Right cardiac atrium (tissue), 5 donors: ENCODE measurements at regions not wholly inside any gene's neighbourhood (a gene's known extent, or its start where the extent isn't known, plus 50 kb on each side); places are given as distances from the start of the nearest gene placed in this dataset.

Experiments
- ATAC-seq, 2 donors: fragments of 200-7000 bp; cut with Tn5 transposase; one replicate each; pipeline versions ENCODE4 v1.8.0 to v1.9.1; 2020; ENCODE audit warnings: moderate library complexity in 2 of 2, mild to moderate bottlenecking in 1 of 2
- DNase-seq, 3 donors: peaks; one replicate each; pipeline ENCODE4 v3.0.0-alpha.2; 2020
- H3K27ac ChIP-seq: one replicate; pipeline ENCODE4 v1.5.1; 2013; ENCODE audit warnings: mild to moderate bottlenecking, low read length, control low read depth, moderate library complexity
- H3K27me3 ChIP-seq: one replicate; pipeline ENCODE4 v1.6.1; 2013; ENCODE audit not compliant: control insufficient read depth, insufficient read depth
- H3K4me1 ChIP-seq: one replicate; pipeline ENCODE4 v1.6.1; 2013; ENCODE audit warnings: low read length; ENCODE audit not compliant: control insufficient read depth, insufficient read depth
- H3K4me3 ChIP-seq: one replicate; pipeline ENCODE4 v1.5.1; 2013; ENCODE audit warnings: low read length, control low read depth
- H3K9me3 ChIP-seq: one replicate; pipeline ENCODE4 v1.6.1; 2013; ENCODE audit warnings: low read length; ENCODE audit not compliant: control insufficient read depth
- WGBS: extraction: QIAGEN DNeasy Blood & Tissue Kit; methylation state at CpG from one replicate; pipeline ENCODE4 v1.1.7; 2013; 5-methylcytosine and 5-hydroxymethylcytosine counted together
- intact Hi-C, 4 donors: fragments of 100-400 bp; cut with DNase I; formaldehyde crosslinking; loops; one replicate each; pipeline versions ENCODE4 v1.11.0 to v1.14.0; 2022 to 2023
- donor health status: healthy with polysubstance abuse.
- donor health status: DM: no; HTN: yes; CAD: no.
- donor health status: DM: no; HTN: no; CAD: no.
- donor health status: DM: no; HTN: yes; CAD: no; lungs with severe emphysema.
- donor health status: DM: yes; HTN: yes; CAD: no.

- Histone ChIP-seq H3K9me3 (no peaks in the 10 kb centered on the region), H3K4me1 (peaks cover 2% of the 10 kb centered on the region), H3K4me3 (no peak overlapping the region), H3K27me3 (no peaks in the 10 kb centered on the region), H3K27ac (no peak overlapping the region)
- WGBS, result 66% methylated on average over 8 of the region's 8 CpGs
- ATAC-seq (no peak), DNase-seq (no peak)
- intact Hi-C loops, result no loop called here
Measured at GRCh38 chr1:25065321-25065721, 135.2 kb upstream of the RUNX3 start.

- ATAC-seq (no peak), DNase-seq (no peak)
- no peaks in the 10 kb centered on the region for H3K9me3 ChIP-seq
- H3K4me3 ChIP-seq, result no peak overlapping the region
- no peak overlapping the region for H3K27ac ChIP-seq
- H3K4me1 ChIP-seq, result peaks cover 2% of the 10 kb centered on the region
- intact Hi-C loops, result no loop called here
- WGBS, result 79% methylated on average over 7 of the region's 7 CpGs
- no peaks in the 10 kb centered on the region for H3K27me3 ChIP-seq
Measured at GRCh38 chr1:25064465-25065240, 134.6 kb upstream of the RUNX3 start.

- no peaks in the 10 kb centered on the region for H3K9me3 ChIP-seq
- no peak for ATAC-seq
- H3K27me3 ChIP-seq, result no peaks in the 10 kb centered on the region
- intact Hi-C loops, result no loop called here
- peaks cover 2% of the 10 kb centered on the region for H3K4me1 ChIP-seq
- 78% methylated on average over 10 of the region's 10 CpGs for WGBS
- no peak overlapping the region for H3K27ac ChIP-seq
- no peak for DNase-seq
- no peak overlapping the region for H3K4me3 ChIP-seq
Measured at GRCh38 chr1:25063591-25064416, 133.7 kb upstream of the RUNX3 start.

- DNase-seq (no peak), ATAC-seq (no peak)
- no peak overlapping the region for H3K27ac ChIP-seq
- intact Hi-C loops, result no loop called here
- H3K4me1 ChIP-seq, result peaks cover 2% of the 10 kb centered on the region
- no peaks in the 10 kb centered on the region for H3K9me3 ChIP-seq
- no peaks in the 10 kb centered on the region for H3K27me3 ChIP-seq
- 89% methylated on average over 4 of the region's 4 CpGs for WGBS
- no peak overlapping the region for H3K4me3 ChIP-seq
Measured at GRCh38 chr1:25062621-25063255, 132.7 kb upstream of the RUNX3 start.

- Histone ChIP-seq H3K9me3 (no peaks in the 10 kb centered on the region), H3K27ac (no peak overlapping the region), H3K4me1 (peaks cover under 1% of the 10 kb centered on the region), H3K27me3 (peaks cover 3% of the 10 kb centered on the region), H3K4me3 (no peak overlapping the region)
- WGBS, result 73% methylated on average over 12 of the region's 12 CpGs
- intact Hi-C loops, result no loop called here
- ATAC-seq (no peak), DNase-seq (no peak)
Measured at GRCh38 chr1:25061261-25061995, 131.4 kb upstream of the RUNX3 start.

- Histone ChIP-seq H3K4me1 (no peaks in the 10 kb centered on the region), H3K9me3 (no peaks in the 10 kb centered on the region), H3K27me3 (peaks cover 3% of the 10 kb centered on the region), H3K4me3 (no peak overlapping the region), H3K27ac (no peak overlapping the region)
- WGBS, result 78% methylated on average over 3 of the region's 3 CpGs
- DNase-seq (no peak), ATAC-seq (no peak)
- intact Hi-C loops, result no loop called here
Measured at GRCh38 chr1:25057188-25057587, 127.1 kb upstream of the RUNX3 start.

GRCh38 chr1:25056536-25056935, 126.5 kb upstream of the RUNX3 start:
- peaks cover 3% of the 10 kb centered on the region for H3K27me3 ChIP-seq
- no peak for DNase-seq
- H3K4me1 ChIP-seq, result no peaks in the 10 kb centered on the region
- H3K9me3 ChIP-seq, result no peaks in the 10 kb centered on the region
- intact Hi-C loops, result no loop called here
- no peak overlapping the region for H3K27ac ChIP-seq
- no peak overlapping the region for H3K4me3 ChIP-seq
- no peak for ATAC-seq
- WGBS, result 84% methylated on average over 9 of the region's 9 CpGs

- Histone ChIP-seq H3K9me3 (no peaks in the 10 kb centered on the region), H3K27me3 (peaks cover 3% of the 10 kb centered on the region), H3K4me1 (no peaks in the 10 kb centered on the region), H3K4me3 (no peak overlapping the region), H3K27ac (no peak overlapping the region)
- 76% methylated on average over 5 of the region's 5 CpGs for WGBS
- DNase-seq (no peak), ATAC-seq (no peak)
- intact Hi-C loops, result no loop called here
Measured at GRCh38 chr1:25055961-25056360, 125.9 kb upstream of the RUNX3 start.

- no peak overlapping the region for H3K4me3 ChIP-seq
- no peaks in the 10 kb centered on the region for H3K9me3 ChIP-seq
- 69% methylated on average over 13 of the region's 13 CpGs for WGBS
- DNase-seq (no peak), ATAC-seq (no peak)
- peaks cover 3% of the 10 kb centered on the region for H3K27me3 ChIP-seq
- H3K4me1 ChIP-seq, result no peaks in the 10 kb centered on the region
- no peak overlapping the region for H3K27ac ChIP-seq
- intact Hi-C loops, result no loop called here
Measured at GRCh38 chr1:25055324-25055780, 125.3 kb upstream of the RUNX3 start.

GRCh38 chr1:25054526-25055323, 124.6 kb upstream of the RUNX3 start:
- H3K9me3 ChIP-seq, result no peaks in the 10 kb centered on the region
- WGBS, result 52% methylated on average over 15 of the region's 15 CpGs
- H3K4me3 ChIP-seq, result no peak overlapping the region
- no peaks in the 10 kb centered on the region for H3K4me1 ChIP-seq
- H3K27me3 ChIP-seq, result peaks cover 3% of the 10 kb centered on the region
- ATAC-seq (no peak), DNase-seq (no peak)
- intact Hi-C loops, result no loop called here
- no peak overlapping the region for H3K27ac ChIP-seq
